HG03060 (cell line): ENCODE measurements at regions not wholly inside any gene's neighbourhood (a gene's known extent, or its start where the extent isn't known, plus 50 kb on each side); places are given as distances from the start of the nearest gene placed in this dataset.
"Not testable (repeated sequence)": the region's sequence is repeated elsewhere in the genome, so short reads cannot be mapped to it uniquely, and the experiment has no call there.

ENCODE experiments used
- ATAC-seq: cut with Tn5 transposase; IDR thresholded peaks from one replicate; pipeline ENCODE4 v1.9.1; 2021; ENCODE audit warnings: low read depth, moderate number of reproducible peaks; ENCODE audit not compliant: unreplicated experiment

DNA sequence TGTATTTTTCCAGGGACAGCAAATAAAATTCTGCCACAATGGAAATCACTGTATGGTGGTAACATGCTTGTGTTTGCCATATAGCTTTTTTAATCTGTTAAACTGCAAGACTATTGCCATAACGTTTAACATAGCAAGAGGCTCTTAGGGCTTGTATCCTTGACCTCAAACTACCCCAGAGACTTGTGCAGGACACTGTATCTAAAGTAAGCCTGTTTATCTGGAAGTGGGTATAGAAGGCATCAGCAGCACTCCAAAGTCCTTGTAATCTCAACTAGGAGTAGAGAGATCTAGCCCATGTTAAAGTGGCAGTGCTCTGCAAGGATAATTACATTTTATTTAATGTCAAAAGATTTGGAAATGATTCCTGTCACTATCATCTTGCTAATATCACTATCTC, 1424.1 kb downstream of the CDH11 start:
- no peak for ATAC-seq

- ATAC-seq = no peak
Observed at GRCh38 chr16:63695347-63695746, 1426.5 kb downstream of the CDH11 start.

DNA sequence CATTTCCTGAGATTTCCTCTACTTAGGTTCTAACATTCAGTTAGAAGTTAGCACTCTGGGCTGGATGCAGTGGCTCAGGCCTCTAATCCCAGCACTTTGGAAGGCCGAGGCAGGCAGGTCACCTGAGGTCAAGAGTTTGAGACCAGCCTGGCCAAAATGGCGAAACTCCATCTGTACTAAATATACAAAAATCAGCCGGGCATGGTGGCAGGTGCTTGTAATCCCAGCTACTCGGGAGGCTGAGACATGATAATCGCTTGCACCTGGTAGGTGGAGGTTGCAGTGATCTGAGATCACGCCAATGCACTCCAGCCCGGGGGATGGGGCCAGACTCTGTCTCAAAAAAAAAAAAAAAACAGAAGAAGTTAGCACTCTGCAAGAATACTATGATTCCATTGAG, 1430.9 kb downstream of the CDH11 start:
- ATAC-seq = no peak

- ATAC-seq = no peak
Observed at GRCh38 chr16:63690267-63690666, 1431.6 kb downstream of the CDH11 start.

- no peak for ATAC-seq
Observed at GRCh38 chr16:63689068-63689467, 1432.8 kb downstream of the CDH11 start.

DNA sequence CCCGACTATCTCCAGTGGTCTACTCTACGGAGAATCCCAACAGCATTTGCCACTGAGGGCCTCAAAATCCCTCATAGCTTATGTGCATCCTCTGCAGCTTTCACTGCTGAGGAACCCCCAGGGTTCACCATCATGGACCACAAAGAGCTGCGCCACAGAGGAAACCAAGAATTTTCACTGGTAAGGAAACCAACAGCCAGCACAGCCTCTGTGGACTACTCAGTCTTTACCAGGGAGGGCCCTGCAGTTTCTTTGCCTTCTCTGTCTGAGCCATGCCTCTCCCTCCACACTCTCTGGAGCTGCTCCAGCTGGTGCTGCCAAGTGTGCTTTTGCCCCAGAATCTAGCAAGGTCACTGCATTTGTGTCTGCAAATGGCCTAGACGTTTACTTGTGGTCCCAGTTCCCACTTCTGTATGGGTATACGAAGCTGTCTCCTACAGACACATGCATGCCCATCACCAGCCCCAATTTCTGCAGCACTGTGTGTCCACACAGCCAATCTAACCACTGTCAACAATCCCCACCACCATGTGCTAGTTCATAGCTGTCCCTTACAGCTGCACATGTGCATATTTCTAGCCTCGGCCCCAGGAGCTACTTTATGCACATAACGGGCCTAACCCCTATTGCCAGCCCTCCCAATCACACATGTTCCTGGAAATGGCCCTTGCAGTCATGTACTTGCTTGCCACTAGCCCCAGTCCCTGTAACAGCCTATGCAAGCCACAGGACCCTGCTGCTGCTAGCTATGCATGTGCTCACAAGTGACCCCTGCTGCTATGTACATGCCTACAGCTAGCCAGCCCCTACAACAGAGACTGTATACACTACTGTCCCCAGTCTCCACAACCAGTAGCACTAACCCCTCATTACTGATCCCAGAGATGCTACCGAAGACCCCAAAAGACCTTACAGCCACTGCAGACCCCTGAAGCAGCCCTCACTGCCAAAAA, 1437.4 kb downstream of the CDH11 start:
- no peak for ATAC-seq

DNA sequence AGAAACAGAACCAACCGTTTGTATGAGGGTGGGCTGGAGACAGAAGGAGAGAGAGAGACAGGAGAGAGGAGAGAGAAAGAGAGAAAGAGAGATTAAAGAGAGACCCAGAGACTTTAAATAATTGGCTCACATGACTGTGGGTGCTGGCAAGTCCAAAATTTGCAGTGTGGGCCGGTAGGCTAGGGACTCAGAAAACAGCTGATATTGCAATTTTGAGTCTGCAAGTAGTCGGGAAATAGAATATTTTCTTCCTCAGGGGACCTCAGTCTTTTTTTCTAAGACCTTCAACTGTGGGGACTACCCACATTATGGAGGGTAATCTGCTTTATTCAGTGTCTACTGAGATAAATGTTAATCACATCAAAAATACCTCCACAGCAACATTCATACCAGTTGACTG, 1439.0 kb downstream of the CDH11 start:
- no peak for ATAC-seq

DNA sequence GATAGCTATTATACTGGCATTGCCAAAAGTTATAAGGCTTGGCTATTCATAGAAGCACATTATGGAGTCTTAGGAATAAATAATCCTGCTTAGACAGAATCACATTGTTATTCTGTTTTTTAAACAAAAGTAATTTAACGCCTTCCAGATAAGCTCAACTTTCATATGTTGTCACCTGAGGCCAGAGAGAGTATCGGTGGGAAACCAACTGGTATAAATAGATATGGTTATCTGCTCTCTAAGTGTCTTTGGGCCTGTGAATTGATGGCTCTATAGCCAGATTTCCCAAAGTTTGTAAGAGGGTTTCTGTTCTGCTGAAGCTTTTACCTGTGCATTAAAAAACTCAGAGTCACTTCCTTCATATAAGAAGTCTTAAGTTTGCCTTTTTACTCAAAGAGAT, 1449.4 kb downstream of the CDH11 start:
- ATAC-seq = no peak

- no peak for ATAC-seq
Observed at GRCh38 chr16:63663155-63663554, 1458.7 kb downstream of the CDH11 start.

- no peak for ATAC-seq
Observed at GRCh38 chr16:63655846-63656245, 1466.0 kb downstream of the CDH11 start.

DNA sequence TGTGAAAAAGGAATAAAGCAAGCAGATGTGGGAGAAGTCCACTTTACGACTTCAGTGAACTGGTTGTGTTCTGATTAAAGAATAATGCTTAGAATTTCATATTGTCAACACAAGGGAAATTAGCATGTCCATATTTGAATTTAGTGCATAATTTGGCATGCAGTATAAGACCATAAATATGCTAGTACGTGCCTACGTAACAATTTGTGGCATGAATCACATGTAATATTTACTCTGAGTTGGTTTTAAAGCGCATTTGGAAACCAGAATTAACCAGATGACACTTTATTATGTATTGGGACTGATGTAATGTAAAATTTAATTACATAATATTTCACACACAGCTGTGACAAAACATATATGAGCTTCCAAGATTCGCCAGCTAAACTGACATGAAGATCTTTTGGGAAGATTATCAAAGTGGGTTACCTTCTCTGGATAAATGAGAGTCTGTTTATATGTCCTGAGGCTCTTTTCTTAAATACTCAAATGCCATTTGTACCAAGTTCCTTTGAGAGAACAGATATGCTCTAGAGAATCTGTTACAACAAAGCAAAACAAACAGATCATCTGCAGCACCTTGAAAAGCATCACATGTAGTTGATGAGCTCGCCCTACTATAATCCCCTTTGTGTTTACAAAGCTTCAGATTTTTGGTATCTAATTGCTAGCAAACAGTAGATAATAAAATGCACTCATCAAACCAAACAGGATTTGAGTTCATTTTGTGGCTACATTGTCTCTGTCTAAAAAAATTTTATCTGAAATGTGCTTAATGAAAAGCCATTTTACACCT, 1468.6 kb downstream of the CDH11 start:
- no peak for ATAC-seq

GRCh38 chr16:63652091-63652490, 1469.8 kb downstream of the CDH11 start:
- ATAC-seq = no peak

- ATAC-seq = no peak
Observed at GRCh38 chr16:63650550-63650949, 1471.3 kb downstream of the CDH11 start.

GRCh38 chr16:63633706-63634445, 1488.0 kb downstream of the CDH11 start:
- not testable (repeated sequence) for ATAC-seq

GRCh38 chr16:63629272-63629671, 1492.6 kb downstream of the CDH11 start:
- ATAC-seq = no peak

GRCh38 chr16:63628812-63629211, 1493.1 kb downstream of the CDH11 start:
- ATAC-seq = no peak

DNA sequence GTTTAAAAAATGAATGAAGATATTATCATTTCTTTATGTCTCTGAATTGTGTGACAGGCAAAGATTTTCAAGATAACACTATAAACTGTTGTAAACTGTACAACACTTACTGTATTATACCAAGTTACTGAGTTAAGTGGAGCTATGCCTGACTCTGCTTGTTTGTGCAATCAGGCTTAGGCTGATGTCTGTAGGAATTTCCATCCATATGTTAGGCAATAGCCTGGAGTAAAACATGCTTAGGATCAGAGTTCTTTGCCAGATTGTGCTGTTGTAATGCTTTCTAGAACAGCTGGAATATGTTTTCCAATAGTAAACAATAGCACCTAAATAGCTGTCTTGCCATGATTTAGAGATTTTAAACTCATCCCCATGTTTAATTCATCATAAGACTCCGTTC, 1496.7 kb downstream of the CDH11 start:
- ATAC-seq = no peak

DNA sequence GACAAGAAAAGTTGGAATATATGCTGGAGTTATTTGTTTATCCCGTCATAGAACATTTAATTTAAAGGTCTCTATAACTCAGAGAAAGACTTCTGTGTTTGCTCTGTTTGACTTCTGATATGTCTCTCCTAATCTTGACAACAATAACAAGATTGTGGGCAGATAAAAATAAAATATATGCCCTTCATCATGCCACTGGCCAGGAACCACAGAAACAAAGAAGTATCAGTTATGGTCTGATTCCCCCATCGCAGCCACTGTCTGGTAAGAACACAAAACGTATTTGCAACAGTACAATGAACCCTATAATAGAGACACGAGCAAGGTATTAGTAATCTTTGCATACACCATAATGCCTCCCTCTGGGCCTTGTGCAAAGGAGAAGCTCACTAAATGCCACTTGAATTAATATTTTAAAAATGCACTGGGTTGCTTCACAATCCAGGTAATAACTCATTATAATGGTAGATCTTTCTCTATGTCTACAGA, 1498.3 kb downstream of the CDH11 start:
- no peak for ATAC-seq

GRCh38 chr16:63618896-63619485, 1502.9 kb downstream of the CDH11 start:
- no peak for ATAC-seq

DNA sequence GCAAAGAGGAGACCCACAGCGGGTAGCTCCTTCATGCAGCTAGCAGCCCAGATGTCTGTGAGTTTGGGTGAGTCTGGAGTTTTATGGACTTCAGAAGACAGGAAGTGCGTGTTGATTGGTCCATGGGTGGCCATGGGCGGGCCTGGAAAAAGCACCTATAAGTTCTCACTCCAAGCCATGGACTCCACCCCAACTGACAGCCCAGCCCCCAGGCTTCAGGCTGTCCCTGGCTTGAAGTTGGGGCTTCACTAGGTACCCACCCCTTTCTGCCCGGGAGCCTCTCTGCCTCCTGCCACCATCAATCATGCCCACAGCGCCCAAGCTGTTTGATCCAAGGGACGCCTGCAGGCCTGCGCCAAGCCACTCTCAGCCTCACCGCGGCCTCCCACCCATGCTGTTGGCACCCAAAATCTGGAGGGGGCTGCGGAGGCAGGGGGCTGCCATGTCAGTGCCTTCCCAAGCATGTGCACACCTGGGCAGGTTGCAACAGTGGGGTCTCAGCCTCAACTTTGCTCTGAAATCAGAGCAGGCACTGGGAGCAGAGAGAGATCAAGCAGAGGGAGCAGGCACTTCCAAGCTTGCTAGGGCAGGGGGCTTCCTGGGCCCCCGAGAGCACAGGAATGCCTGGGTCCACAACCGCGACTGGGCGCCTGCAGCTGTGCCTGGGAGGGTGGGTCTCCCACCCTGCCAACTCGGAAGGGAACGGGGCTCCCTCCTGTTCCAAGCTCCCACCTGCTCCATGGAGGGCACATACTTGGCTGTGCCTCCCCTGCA, 1503.7 kb downstream of the CDH11 start:
- no peak for ATAC-seq
